ENCODE measurements at regions not wholly inside any gene's neighbourhood (a gene's known extent, or its start where the extent isn't known, plus 50 kb on each side); places are given as distances from the start of the nearest gene placed in this dataset.

DNA sequence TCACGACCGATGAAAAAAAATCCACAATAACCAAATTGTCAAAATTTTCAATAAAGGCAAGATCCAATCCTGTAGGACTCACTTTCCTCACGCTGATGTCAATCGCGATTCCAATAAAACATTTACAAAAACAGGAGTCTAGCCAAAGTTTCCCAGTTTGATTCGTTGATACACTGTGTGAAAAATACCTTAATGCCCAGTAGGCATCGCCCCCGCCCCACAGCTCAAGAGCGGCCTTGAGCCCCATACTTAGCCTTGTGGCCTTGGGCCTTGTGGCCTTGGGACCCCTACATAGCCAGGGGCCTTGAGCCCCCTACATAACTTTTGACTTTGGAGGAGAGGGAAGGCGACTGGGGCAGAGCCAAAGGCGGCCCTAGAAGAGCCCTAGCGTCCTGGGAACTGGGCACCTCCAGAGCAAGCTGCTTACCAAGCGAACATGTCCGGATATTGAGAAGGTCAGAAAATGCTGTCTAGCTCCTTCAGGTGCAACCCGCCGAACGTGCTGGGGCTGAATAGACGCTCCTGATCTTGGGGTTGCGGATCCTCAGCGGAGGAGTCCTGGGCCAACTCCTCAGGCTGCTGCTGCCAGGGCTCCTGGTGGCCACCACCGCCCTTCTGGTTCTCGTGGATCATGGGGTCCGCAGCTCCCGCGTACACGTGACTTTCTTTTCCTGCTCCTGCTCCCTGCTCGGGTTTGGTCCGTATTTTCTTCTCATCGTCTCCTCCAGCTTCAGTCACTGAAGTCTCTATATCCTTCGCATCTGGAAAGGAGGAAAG is 62.9 kb downstream of the RHOXF2B start:
- Histone ChIP-seq H3K9ac (ENCODE audit: low read depth, low read length, poor library complexity) (no peak overlapping the region), H3K18ac (ENCODE audit: low read length) (no peak overlapping the region), H3K79me1 (ENCODE audit: low read depth, low read length) (no peaks in the 10 kb centered on the region), H2BK5ac (ENCODE audit: low read length) (no peak overlapping the region), H3K36me3 (replicated peaks in 1 of 2; ENCODE audit: control insufficient read depth in 2 of 2, insufficient read depth in 2 of 2, low read length in 2 of 2) (no peaks in the 10 kb centered on the region), H3K4me3 (ENCODE audit: low read length in 2 of 2) (no peak overlapping the region), H4K8ac (ENCODE audit: low read depth, low read length) (no peak overlapping the region), H2AFZ (ENCODE audit: low read length) (peak overlapping the region; percentile 67), H3K27me3 (ENCODE audit: control insufficient read depth in 3 of 3, insufficient read depth in 3 of 3, low read depth in 1 of 3, low read length in 3 of 3) (peaks cover 2 to 70% (median 42%) of the 10 kb centered on the region in 3 experiments), H2BK120ac (ENCODE audit: low read depth, low read length) (no peak overlapping the region), H2BK12ac (ENCODE audit: low read length) (no peak overlapping the region), H2AK5ac (ENCODE audit: low read depth, low read length) (no peak overlapping the region), H3K27ac (replicated peaks; ENCODE audit: low read length) (no peak overlapping the region), H3K9me3 (replicated peaks in 1 of 2; ENCODE audit: control insufficient read depth in 2 of 2, insufficient read depth in 1 of 2, low read depth in 1 of 2, low read length in 2 of 2) (no peaks in the 10 kb centered on the region), H4K91ac (ENCODE audit: low read depth, low read length, poor library complexity) (no peak overlapping the region), H3K14ac (ENCODE audit: low read length) (no peak overlapping the region), H3K4ac (ENCODE audit: low read length) (no peak overlapping the region), H3K23ac (ENCODE audit: low read depth, low read length, poor library complexity) (no peak overlapping the region), H2BK15ac (ENCODE audit: low read length) (no peak overlapping the region), H3K4me2 (ENCODE audit: insufficient read depth, low read length, poor library complexity, severe bottlenecking) (no peak overlapping the region), H3K4me1 (ENCODE audit: control insufficient read depth in 2 of 2, insufficient read depth in 1 of 2, low read depth in 1 of 2, low read length in 2 of 2) (no peaks in the 10 kb centered on the region)
- WGBS, 2 donors (ENCODE audit: extremely low coverage in 2 of 2, insufficient read length in 2 of 2, insufficient replicate concordance in 1 of 2): no CpG with 5 or more reads among the region's 30 CpGs
- DNase-seq (ENCODE audit: low spot score): no peak

DNA sequence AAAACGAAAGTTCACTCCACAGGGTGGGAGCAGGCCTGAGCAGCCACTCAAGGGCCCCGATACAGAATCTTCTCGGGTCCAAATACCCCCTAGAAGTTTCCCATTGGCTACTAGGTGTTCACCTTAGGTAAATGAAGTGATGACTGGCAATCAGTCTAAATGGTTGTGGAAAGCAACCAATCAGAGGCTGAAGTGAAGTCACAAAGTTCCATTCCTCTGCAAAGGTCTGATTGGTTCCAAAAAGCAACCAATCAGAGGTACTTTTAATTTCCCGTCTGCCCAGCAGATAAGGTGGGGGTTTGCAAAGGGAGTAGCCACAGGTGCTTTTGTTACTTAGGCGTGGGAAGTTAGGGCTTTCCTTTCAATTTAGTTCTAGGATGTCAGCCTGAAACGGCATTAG is 58.2 kb upstream of the NKAP start:
- no peak for DNase-seq (ENCODE audit: low spot score)
- Histone ChIP-seq H2AFZ (ENCODE audit: low read length) (no peak overlapping the region), H2BK120ac (ENCODE audit: low read depth, low read length) (no peak overlapping the region), H3K18ac (ENCODE audit: low read length) (no peak overlapping the region), H3K79me1 (ENCODE audit: low read depth, low read length) (no peaks in the 10 kb centered on the region), H3K14ac (ENCODE audit: low read length) (no peak overlapping the region), H2BK5ac (ENCODE audit: low read length) (no peak overlapping the region), H2BK12ac (ENCODE audit: low read length) (no peak overlapping the region), H3K27me3 (ENCODE audit: control insufficient read depth in 3 of 3, insufficient read depth in 3 of 3, low read depth in 1 of 3, low read length in 3 of 3) (peaks cover 6 to 71% (median 53%) of the 10 kb centered on the region in 3 experiments), H3K4ac (ENCODE audit: low read length) (no peak overlapping the region), H3K4me3 (ENCODE audit: low read length in 2 of 2) (no peak overlapping the region), H3K27ac (replicated peaks; ENCODE audit: low read length) (no peak overlapping the region), H3K23ac (ENCODE audit: low read depth, low read length, poor library complexity) (no peak overlapping the region), H4K91ac (ENCODE audit: low read depth, low read length, poor library complexity) (no peak overlapping the region), H3K4me1 (ENCODE audit: control insufficient read depth in 2 of 2, insufficient read depth in 1 of 2, low read depth in 1 of 2, low read length in 2 of 2) (no peaks in the 10 kb centered on the region), H2BK15ac (ENCODE audit: low read length) (no peak overlapping the region), H4K8ac (ENCODE audit: low read depth, low read length) (no peak overlapping the region), H3K4me2 (ENCODE audit: insufficient read depth, low read length, poor library complexity, severe bottlenecking) (no peak overlapping the region), H3K36me3 (replicated peaks in 1 of 2; ENCODE audit: control insufficient read depth in 2 of 2, insufficient read depth in 2 of 2, low read length in 2 of 2) (no peaks in the 10 kb centered on the region), H3K9me3 (replicated peaks in 1 of 2; ENCODE audit: control insufficient read depth in 2 of 2, insufficient read depth in 1 of 2, low read depth in 1 of 2, low read length in 2 of 2) (no peaks in the 10 kb centered on the region), H3K9ac (ENCODE audit: low read depth, low read length, poor library complexity) (no peak overlapping the region), H2AK5ac (ENCODE audit: low read depth, low read length) (no peak overlapping the region)
- no CpG with 5 or more reads among the region's 6 CpGs for WGBS, 2 donors (ENCODE audit: extremely low coverage in 2 of 2, insufficient read length in 2 of 2, insufficient replicate concordance in 1 of 2)

DNA sequence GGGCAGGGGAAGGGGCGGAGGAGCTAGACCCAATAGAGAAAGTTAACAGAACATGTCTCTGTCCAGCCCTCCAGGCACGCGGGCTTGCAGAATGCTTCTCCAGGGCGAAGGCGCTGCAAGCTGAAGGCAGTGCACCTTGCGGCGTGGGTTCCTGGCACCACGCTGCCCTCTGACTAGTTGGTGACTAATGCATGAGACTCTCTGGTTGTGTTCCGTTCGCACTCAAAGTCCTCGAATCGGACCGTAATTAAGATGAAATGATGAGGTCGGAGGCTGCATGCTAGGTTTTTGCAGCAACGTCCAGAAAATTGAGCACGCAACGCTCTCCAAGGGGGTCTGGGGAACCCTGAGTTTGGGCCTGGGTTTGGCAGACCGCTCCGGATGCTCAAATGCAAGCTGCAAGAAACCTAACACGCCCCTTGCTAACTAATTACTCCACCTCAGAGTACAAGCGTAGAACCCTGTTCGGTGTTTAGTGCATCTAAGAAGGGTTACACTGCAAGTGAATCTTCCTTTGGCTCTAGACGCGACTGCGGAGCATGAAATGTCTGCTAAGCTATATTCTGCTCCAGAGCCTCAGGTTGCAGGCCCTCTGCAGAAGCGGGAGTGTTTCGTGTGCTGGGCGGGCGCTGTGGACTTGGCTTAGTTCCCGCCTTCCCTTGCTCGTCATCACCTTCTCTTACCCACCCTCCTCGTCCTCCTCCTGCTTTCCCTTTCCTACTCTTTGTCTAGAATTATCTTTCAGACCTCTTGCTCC is 57.1 kb upstream of the NKAP start:
- Histone ChIP-seq H3K18ac (ENCODE audit: low read length) (no peak overlapping the region), H3K27ac (replicated peaks; ENCODE audit: low read length) (no peak overlapping the region), H2BK5ac (ENCODE audit: low read length) (no peak overlapping the region), H3K4me2 (ENCODE audit: insufficient read depth, low read length, poor library complexity, severe bottlenecking) (peak overlapping the region; percentile 14), H3K27me3 (ENCODE audit: control insufficient read depth in 3 of 3, insufficient read depth in 3 of 3, low read depth in 1 of 3, low read length in 3 of 3) (peaks cover 6 to 80% (median 64%) of the 10 kb centered on the region in 3 experiments), H4K8ac (ENCODE audit: low read depth, low read length) (no peak overlapping the region), H3K36me3 (replicated peaks in 1 of 2; ENCODE audit: control insufficient read depth in 2 of 2, insufficient read depth in 2 of 2, low read length in 2 of 2) (no peaks in the 10 kb centered on the region), H2BK15ac (ENCODE audit: low read length) (no peak overlapping the region), H2AK5ac (ENCODE audit: low read depth, low read length) (no peak overlapping the region), H2AFZ (ENCODE audit: low read length) (no peak overlapping the region), H3K79me1 (ENCODE audit: low read depth, low read length) (no peaks in the 10 kb centered on the region), H3K9me3 (replicated peaks in 1 of 2; ENCODE audit: control insufficient read depth in 2 of 2, insufficient read depth in 1 of 2, low read depth in 1 of 2, low read length in 2 of 2) (no peaks in the 10 kb centered on the region), H3K9ac (ENCODE audit: low read depth, low read length, poor library complexity) (no peak overlapping the region), H2BK120ac (ENCODE audit: low read depth, low read length) (no peak overlapping the region), H3K4me1 (ENCODE audit: control insufficient read depth in 2 of 2, insufficient read depth in 1 of 2, low read depth in 1 of 2, low read length in 2 of 2) (no peaks in the 10 kb centered on the region), H3K4ac (ENCODE audit: low read length) (no peak overlapping the region), H2BK12ac (ENCODE audit: low read length) (no peak overlapping the region), H4K91ac (ENCODE audit: low read depth, low read length, poor library complexity) (no peak overlapping the region), H3K23ac (ENCODE audit: low read depth, low read length, poor library complexity) (peak overlapping the region; percentile 43), H3K4me3 (ENCODE audit: low read length in 2 of 2) (no peak overlapping the region), H3K14ac (ENCODE audit: low read length) (no peak overlapping the region)
- no CpG with 5 or more reads among the region's 32 CpGs for WGBS, 2 donors (ENCODE audit: extremely low coverage in 2 of 2, insufficient read length in 2 of 2, insufficient replicate concordance in 1 of 2)
- DNase-seq (ENCODE audit: low spot score): no peak

DNA sequence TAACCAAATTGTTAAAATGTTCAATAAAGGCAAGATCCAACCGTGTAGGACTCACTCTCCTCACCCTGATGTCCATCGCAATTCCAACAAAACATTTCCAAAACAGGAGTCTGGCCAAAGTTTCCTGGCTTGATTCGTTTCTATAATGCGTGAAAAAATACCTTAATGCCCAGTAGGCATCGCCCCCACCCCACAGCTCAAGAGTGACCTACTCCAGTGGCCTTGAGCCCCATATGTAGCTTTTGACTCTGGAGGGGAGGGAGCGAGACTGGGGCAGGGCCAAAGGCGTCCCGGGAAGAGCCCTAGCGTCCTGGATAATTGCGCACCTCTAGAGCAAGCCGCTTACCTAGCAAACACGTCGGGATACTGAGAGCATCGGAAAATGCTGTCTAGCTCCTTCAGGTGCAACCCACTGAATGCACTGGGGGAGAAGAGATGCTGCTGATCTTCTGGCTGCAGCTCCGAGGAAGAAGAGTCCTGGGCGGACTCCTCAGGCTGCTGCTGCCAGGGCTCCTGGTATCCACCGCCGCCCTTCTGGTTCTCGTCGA is 55.6 kb upstream of the NKAP start:
- H3K18ac ChIP-seq (ENCODE audit: low read length): no peak overlapping the region
- no peak overlapping the region for H2AK5ac ChIP-seq (ENCODE audit: low read depth, low read length)
- H3K14ac ChIP-seq (ENCODE audit: low read length): no peak overlapping the region
- H2BK15ac ChIP-seq (ENCODE audit: low read length): no peak overlapping the region
- H3K4me1 ChIP-seq (ENCODE audit: control insufficient read depth in 2 of 2, insufficient read depth in 1 of 2, low read depth in 1 of 2, low read length in 2 of 2): no peaks in the 10 kb centered on the region
- no peak overlapping the region for H3K4ac ChIP-seq (ENCODE audit: low read length)
- H3K27ac ChIP-seq (replicated peaks; ENCODE audit: low read length): no peak overlapping the region
- no peak overlapping the region for H3K23ac ChIP-seq (ENCODE audit: low read depth, low read length, poor library complexity)
- no peak overlapping the region for H3K4me3 ChIP-seq (ENCODE audit: low read length in 2 of 2)
- H4K8ac ChIP-seq (ENCODE audit: low read depth, low read length): no peak overlapping the region
- H3K4me2 ChIP-seq (ENCODE audit: insufficient read depth, low read length, poor library complexity, severe bottlenecking): no peak overlapping the region
- H2BK12ac ChIP-seq (ENCODE audit: low read length): no peak overlapping the region
- no peak overlapping the region for H4K91ac ChIP-seq (ENCODE audit: low read depth, low read length, poor library complexity)
- no peaks in the 10 kb centered on the region for H3K36me3 ChIP-seq (replicated peaks in 1 of 2; ENCODE audit: control insufficient read depth in 2 of 2, insufficient read depth in 2 of 2, low read length in 2 of 2)
- no peak overlapping the region for H2AFZ ChIP-seq (ENCODE audit: low read length)
- no peak overlapping the region for H2BK5ac ChIP-seq (ENCODE audit: low read length)
- no peak for DNase-seq (ENCODE audit: low spot score)
- WGBS, 2 donors (ENCODE audit: extremely low coverage in 2 of 2, insufficient read length in 2 of 2, insufficient replicate concordance in 1 of 2): no CpG with 5 or more reads among the region's 20 CpGs
- no peaks in the 10 kb centered on the region for H3K9me3 ChIP-seq (replicated peaks in 1 of 2; ENCODE audit: control insufficient read depth in 2 of 2, insufficient read depth in 1 of 2, low read depth in 1 of 2, low read length in 2 of 2)
- H3K9ac ChIP-seq (ENCODE audit: low read depth, low read length, poor library complexity): no peak overlapping the region
- peaks cover 6 to 91% (median 74%) of the 10 kb centered on the region in 3 experiments for H3K27me3 ChIP-seq (ENCODE audit: control insufficient read depth in 3 of 3, insufficient read depth in 3 of 3, low read depth in 1 of 3, low read length in 3 of 3)
- no peaks in the 10 kb centered on the region for H3K79me1 ChIP-seq (ENCODE audit: low read depth, low read length)
- no peak overlapping the region for H2BK120ac ChIP-seq (ENCODE audit: low read depth, low read length)

Data from neuronal stem cell (in vitro differentiated cells).